H1 (cell line): ENCODE measurements at regions not wholly inside any gene's neighbourhood (a gene's known extent, or its start where the extent isn't known, plus 50 kb on each side); places are given as distances from the start of the nearest gene placed in this dataset.

Source experiments
- ATF3 ChIP-seq: IDR thresholded peaks from 2 replicates; pipeline ENCODE4 v1.6.1; 2011; ENCODE audit warnings: low read depth, mild to moderate bottlenecking, low read length; ENCODE audit not compliant: insufficient read depth
- BCL11A ChIP-seq, 2 experiments: IDR thresholded peaks; one replicate each; pipeline ENCODE4 v1.6.1; 2011; ENCODE audit warnings: low read depth in 2 of 2, low read length in 2 of 2, mild to moderate bottlenecking in 2 of 2
- CHD2 ChIP-seq: IDR thresholded peaks from 2 replicates; pipeline ENCODE4 v1.6.1; 2012; ENCODE audit warnings: low read length, improper control_type of control experiment
- CTCF ChIP-seq, 3 experiments: IDR thresholded peaks; 1 replicate in 2 of 3; 2 replicates in 1 of 3; pipeline versions ENCODE4 v1.5.1 to v1.6.1; 2011; ENCODE audit warnings: low read length in 3 of 3, mild to moderate bottlenecking in 3 of 3, inconsistent platforms in 2 of 3, low read depth in 1 of 3, moderate library complexity in 1 of 3; ENCODE audit not compliant: insufficient read depth in 1 of 3; ENCODE audit errors: control extremely low read depth in 1 of 3
- EGR1 ChIP-seq: IDR thresholded peaks from 2 replicates; pipeline ENCODE4 v1.6.1; 2011; ENCODE audit warnings: low read depth, low read length, borderline replicate concordance
- EZH2 ChIP-seq: fragments of 200-600 bp; sonication (generic); IDR thresholded peaks from 2 replicates; pipeline ENCODE4 v1.7.1; 2012; ENCODE audit warnings: low read depth, mild to moderate bottlenecking, moderate library complexity, low read length, inconsistent platforms; ENCODE audit not compliant: severe bottlenecking
- GABPA ChIP-seq: IDR thresholded peaks from 2 replicates; pipeline ENCODE4 v1.6.1; 2011; ENCODE audit warnings: mild to moderate bottlenecking, low read length, moderate library complexity, borderline replicate concordance; ENCODE audit not compliant: insufficient read depth
- HDAC2 ChIP-seq, 2 experiments: fragments of 300-600 bp in 1 of 2; sonication (generic) in 1 of 2; IDR thresholded peaks; 2 replicates each; pipeline ENCODE4 v1.6.1; 2011 to 2012; ENCODE audit warnings: low read depth in 2 of 2, low read length in 2 of 2, mild to moderate bottlenecking in 2 of 2, moderate library complexity in 2 of 2, borderline replicate concordance in 1 of 2, inconsistent platforms in 1 of 2
- SIRT6 ChIP-seq: IDR thresholded peaks from one replicate; pipeline ENCODE4 v1.7.1; 2012; ENCODE audit warnings: low read length, inconsistent platforms
- TAF1 ChIP-seq: IDR thresholded peaks from 2 replicates; pipeline ENCODE4 v1.6.1; 2011; ENCODE audit warnings: mild to moderate bottlenecking, low read depth, low read length
- USF2 ChIP-seq: IDR thresholded peaks from 2 replicates; pipeline ENCODE4 v1.6.1; 2011; ENCODE audit warnings: low read length, improper control_type of control experiment

GRCh38 chr3:31444220-31445142 is 88.2 kb upstream of the STT3B start:
- TF ChIP-seq GABPA (no peak), TAF1 (no peak), HDAC2 (IDR thresholded peaks at IDR 0.05; ENCODE audit: borderline replicate concordance in 1 of 2, low read depth in 2 of 2, low read length in 2 of 2) (no peak), CHD2 (no peak), ATF3 (no peak), CTCF (IDR thresholded peaks at IDR 0.05; ENCODE audit: control extremely low read depth in 1 of 3, insufficient read depth in 1 of 3, low read depth in 1 of 3, low read length in 3 of 3) (no peak), BCL11A (IDR thresholded peaks at IDR 0.05; ENCODE audit: low read depth in 2 of 2, low read length in 2 of 2) (no peak), USF2 (no peak), EZH2 (no peak), EGR1 (no peak), SIRT6 (no peak)
